NCI-H748 treated with DMSO at 0.1 percent for 48 hours (cell line): ENCODE measurements at regions not wholly inside any gene's neighbourhood (a gene's known extent, or its start where the extent isn't known, plus 50 kb on each side); places are given as distances from the start of the nearest gene placed in this dataset.
"Not testable (repeated sequence)": the region's sequence is repeated elsewhere in the genome, so short reads cannot be mapped to it uniquely, and the experiment has no call there.

Source experiments
- DNase-seq: peaks from one replicate; lab custom pipeline; 2025; lab: John Stamatoyannopoulos, UW

- DNase-seq, result no peak
Measured at GRCh38 chr7:55261386-55261770, 103.8 kb upstream of the LANCL2 start.

- not testable (repeated sequence) for DNase-seq
Measured at GRCh38 chr7:55265328-55265727, 99.8 kb upstream of the LANCL2 start.

GRCh38 chr7:55265836-55266642 is 99.1 kb upstream of the LANCL2 start:
- peak; percentile 56 for DNase-seq

DNA sequence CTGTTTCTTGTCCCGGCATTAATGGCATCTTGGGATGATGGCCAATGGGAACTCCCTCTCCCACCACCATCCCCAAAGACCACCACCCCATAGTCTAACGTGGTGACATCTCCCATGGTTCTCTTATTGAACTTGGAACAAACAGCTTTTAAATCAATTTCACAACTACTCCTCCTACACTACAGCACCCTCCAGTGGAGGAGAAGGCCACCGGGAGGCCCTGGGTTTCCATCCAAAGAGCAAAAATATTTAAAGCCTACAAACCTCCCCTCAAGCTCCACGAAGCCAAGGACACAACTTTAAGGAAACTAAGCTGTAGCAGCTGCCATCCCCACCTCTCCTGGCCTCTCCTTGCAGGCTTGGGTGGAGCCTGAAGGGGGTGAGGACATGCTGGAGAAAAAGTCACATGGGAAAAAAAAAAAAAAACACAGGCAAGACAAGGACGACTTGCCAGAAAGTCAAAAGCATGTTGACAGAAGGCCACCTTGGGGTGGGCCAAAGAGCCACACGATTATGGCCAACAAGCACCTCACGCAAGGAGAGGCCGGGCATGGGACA is 94.0 kb upstream of the LANCL2 start:
- no peak for DNase-seq

GRCh38 chr7:55271661-55272060 is 93.5 kb upstream of the LANCL2 start:
- no peak for DNase-seq

DNA sequence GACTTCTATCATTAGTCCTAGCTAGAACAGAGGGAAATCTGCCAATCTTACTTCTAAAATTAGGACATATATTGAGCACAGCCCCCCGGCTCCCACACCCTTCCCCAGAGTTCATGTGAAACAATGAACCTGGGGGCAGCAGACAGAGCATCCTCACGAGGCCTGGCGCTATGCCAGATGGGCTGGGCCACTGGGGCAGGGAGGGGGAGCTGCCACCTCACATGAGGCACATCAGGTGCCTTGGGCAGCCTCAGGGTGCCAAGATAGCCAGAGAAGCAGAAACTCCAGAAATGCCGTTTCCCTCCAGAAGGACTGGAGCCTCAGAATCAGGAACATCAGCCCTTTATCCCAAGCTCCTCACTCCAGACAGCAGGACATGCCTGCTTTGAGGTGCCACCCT is 92.8 kb upstream of the LANCL2 start:
- no peak for DNase-seq

GRCh38 chr7:55273186-55273980 is 91.8 kb upstream of the LANCL2 start:
- no peak for DNase-seq

DNA sequence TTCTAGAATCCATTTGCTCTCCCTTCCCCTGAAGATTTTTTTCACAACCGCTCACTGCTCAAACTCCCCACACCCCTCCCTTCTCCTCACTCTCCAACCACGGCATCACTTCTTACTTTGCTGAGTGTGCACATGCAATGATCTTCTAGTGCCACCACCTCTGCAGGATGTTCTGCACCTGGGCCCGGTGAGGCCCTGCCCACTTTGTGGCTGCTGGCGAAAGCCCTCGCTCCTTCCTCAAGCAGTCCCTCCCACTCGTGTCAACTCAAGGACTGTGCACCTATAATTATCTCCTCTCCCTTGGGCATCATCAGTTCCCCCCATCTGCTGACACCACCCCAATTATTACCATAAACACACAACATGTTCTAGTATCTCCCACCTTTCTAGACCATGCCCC is 91.0 kb upstream of the LANCL2 start:
- DNase-seq, result no peak

GRCh38 chr7:55275291-55276200 is 89.6 kb upstream of the LANCL2 start:
- DNase-seq, result no peak

- no peak for DNase-seq
Measured at GRCh38 chr7:55276572-55277295, 88.4 kb upstream of the LANCL2 start.

- DNase-seq, result no peak
Measured at GRCh38 chr7:55277916-55278315, 87.2 kb upstream of the LANCL2 start.

GRCh38 chr7:55278321-55278720 is 86.8 kb upstream of the LANCL2 start:
- DNase-seq, result no peak

GRCh38 chr7:55279080-55279845 is 85.9 kb upstream of the LANCL2 start:
- DNase-seq, result no peak

DNA sequence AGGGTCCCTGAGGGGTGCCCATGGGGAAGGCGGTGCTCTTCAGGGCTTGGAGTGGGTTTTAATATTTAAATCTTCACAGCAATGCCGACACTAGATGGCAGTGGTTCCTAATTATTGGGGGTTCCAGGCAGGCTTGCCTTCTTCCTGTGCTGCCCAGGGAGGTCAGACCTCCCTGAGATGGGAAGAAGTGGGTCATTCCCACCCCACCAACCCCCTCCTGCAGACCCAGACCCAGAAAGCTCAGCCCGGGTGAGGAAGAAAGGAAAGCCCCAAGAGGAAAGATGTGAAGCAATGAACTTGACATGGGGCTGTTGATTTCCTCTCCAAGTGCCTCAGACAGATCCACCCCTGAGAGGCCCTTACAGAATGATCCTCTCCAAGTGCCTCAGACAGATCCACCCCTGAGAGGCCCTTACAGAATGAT is 85.1 kb upstream of the LANCL2 start:
- peak; percentile 38 for DNase-seq

DNA sequence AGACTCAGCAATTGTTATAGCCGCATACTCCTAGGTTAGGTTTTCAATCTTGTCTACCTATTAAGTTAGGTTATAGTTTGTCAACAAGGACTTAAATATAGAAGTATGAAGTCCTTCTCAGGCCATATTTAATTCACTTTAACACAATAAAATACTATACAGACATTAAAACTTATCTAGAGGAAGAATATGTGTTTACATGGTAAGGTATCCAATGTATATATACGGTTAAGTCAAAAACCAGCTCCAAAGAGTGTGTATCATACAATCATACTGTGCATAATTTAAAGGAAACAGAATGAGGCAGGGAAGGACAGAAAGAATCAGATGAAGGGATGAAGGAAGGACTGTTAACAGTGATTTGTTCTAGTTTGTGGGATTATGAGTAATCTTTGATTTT is 79.5 kb upstream of the LANCL2 start:
- DNase-seq, result no peak

DNA sequence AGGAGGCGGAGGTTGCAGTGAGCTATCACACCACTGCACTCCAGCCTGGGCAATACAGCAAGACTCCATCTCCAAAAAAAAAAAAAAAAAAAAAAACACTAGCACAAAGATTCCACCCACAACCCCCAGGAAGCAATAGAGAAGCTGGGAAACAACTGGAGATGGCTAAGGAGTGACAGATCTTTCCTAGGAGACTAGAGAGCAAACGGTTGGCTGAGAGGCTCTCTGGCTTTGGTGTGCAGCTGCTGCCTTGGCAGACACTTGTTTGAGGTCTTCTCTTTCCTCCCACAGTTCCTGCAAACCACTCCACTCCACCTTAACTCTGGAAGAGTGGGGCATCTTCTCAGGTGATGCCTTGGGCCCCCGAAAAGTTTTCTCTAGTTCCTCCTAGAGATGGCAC is 78.5 kb upstream of the LANCL2 start:
- DNase-seq, result no peak

DNA sequence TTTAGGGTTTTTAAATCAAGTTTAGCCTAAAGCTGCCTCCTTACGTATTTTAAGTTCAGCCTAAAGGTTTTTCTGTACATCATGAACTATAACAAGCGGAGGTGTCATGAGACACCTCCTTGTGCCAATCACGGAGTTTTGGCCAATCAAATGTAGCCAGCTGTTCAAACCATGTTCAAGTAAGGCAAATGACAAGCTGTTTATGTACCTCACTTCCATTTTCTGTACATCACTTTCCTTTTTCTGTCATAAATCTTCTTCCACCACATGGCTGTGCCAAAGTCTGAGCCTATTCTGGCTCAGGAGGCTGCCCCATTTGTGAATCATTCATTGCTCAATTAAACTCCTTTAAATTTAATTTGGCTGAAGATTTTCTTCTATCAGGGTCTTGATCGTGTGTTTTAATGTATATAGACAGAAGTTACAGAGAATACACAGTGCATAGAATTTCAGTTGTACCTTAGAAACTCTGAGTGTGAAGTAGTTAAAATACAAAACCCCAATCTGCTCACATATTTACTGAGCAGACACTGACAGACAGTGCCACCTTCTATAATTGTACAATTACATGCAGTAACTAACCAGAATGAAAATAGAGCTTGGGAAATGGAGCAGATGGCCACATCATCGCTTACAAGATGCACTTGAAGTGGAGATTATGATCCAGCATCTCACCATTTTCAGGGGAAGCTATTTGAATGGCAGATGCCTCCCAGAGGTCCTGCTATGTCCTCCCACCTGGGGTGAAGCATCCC is 76.9 kb upstream of the LANCL2 start:
- DNase-seq, result no peak

- no peak for DNase-seq
Measured at GRCh38 chr7:55296070-55296469, 69.1 kb upstream of the LANCL2 start.

DNA sequence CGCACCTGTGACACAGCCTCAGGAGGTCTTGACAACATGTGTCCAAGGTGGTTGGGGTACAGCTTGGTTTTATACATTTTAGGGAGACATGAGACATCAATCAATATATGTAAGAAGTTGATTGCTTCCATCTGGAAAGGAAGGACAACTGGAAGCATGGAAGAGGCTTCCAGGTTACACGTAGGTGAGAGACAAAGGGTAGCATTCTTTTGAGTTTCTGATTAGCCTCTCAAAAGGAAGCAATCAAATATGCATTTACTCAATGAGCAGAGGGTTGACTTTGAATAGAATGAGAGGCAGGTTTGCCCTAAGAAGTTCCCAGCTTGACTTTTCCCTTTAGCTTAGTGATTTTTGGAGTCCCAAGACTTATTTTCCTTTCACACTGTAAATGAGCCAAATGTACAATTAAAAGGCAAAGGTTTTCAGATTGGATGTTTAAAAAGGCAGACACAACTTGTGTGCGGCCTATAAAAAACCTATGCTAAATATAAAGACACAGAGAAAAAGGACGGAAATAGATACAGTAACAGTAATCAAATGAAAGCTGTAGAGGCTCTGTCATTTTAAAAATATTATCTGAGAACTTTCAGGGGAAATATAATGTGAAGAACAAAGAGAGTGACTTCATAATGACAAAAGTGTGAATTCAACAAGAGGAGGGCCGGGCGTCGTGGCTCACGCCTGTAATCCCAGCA is 65.7 kb upstream of the LANCL2 start:
- no peak for DNase-seq
